Sciatic nerve (tissue), 2 donors: ENCODE measurements at regions not wholly inside any gene's neighbourhood (a gene's known extent, or its start where the extent isn't known, plus 50 kb on each side); places are given as distances from the start of the nearest gene placed in this dataset.
A peak's percentile ranks its signal among the peaks of the same experiment; 100 is the strongest.
"Not testable (repeated sequence)": the region's sequence is repeated elsewhere in the genome, so short reads cannot be mapped to it uniquely, and the experiment has no call there.

Experiments used
- ATAC-seq: fragments of 200-7000 bp; cut with Tn5 transposase; one replicate; pipeline ENCODE4 v1.9.1; 2020; ENCODE audit warnings: mild to moderate bottlenecking, moderate library complexity
- DNase-seq: peaks from one replicate; pipeline ENCODE4 v3.0.0-alpha.2; 2020; ENCODE audit warnings: low spot score
- intact Hi-C: fragments of 100-400 bp; cut with DNase I; formaldehyde crosslinking; loops from one replicate; pipeline ENCODE4 v1.14.2; 2022
- donor health status: DM: no; HTN: no; CAD: no.
- donor health status: DM: no; HTN: no; CAD: no.

DNA sequence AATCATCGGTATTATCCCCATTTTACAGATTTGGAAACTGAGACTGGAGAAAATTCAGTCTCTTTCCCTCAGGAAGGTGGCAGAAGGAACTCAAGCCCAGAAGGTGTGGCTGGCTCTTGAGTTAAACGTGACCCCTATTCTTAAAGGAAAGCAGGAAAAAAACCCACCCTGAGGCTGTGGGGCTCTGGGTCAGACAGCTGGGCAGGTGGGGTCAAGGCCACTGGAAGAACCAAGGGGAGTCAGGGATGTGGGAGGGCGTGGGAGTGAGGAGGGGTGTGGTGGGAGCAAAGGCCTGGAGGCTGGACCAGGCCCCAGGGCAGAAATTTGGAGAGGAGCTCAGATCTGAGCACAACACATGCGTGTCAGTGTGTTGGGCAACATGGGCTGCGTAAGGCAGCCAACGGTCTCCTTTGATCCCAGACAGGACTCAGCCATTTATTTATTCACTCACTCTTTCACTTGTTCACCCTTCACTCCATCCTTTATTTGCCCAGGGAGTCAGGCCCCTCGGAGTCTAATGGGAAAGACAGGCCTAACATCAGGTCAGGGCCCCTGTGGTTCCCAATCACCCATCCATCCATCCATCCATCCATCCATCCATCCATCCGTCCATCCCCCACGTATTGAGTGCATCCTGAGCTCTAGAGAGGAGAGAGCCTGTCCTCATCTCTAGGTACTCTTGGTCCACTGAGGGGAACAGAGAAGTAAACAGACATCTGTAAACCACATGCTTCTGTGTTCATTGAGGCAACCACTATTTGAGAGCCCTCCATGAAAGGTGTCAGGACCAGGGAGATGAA, 165.0 kb downstream of the VEGFA start:
- no peak for ATAC-seq
- peak; percentile 38 for DNase-seq

DNA sequence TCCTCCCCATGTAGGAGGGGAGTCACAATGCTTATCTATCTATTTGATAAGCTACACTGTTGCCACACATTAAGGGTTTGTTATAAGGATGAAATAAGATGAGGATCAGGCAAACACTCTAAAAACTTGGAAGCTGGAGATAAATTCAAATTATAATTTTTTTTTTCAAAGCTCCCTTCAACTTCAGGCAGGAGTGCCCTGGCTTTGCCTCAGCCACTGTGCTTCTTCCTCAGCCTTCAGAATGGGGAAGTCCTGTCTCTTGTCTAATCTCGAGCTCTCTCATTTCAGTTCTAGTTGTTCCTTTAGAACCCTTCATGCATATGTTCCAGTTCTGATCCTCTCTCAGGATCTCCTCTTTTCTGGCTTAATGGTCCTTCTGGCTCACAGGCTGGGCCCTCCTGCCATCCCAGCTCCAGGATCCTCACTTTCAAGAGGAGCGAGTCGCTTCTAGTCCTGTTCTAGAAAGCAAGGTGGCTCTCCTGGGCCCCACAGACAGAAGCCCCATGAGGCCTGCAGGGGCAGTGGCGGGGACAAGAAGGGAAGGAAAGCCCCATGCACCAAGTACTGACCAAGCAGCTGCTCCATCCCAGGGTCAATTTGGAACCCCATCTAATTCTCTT, 164.3 kb downstream of the VEGFA start:
- DNase-seq (no peak), ATAC-seq (no peak)
- intact Hi-C loops, result no loop called here

More for the DNA sequence above, 165.0 kb downstream of the VEGFA start:
- intact Hi-C loops, result no loop called here

DNA sequence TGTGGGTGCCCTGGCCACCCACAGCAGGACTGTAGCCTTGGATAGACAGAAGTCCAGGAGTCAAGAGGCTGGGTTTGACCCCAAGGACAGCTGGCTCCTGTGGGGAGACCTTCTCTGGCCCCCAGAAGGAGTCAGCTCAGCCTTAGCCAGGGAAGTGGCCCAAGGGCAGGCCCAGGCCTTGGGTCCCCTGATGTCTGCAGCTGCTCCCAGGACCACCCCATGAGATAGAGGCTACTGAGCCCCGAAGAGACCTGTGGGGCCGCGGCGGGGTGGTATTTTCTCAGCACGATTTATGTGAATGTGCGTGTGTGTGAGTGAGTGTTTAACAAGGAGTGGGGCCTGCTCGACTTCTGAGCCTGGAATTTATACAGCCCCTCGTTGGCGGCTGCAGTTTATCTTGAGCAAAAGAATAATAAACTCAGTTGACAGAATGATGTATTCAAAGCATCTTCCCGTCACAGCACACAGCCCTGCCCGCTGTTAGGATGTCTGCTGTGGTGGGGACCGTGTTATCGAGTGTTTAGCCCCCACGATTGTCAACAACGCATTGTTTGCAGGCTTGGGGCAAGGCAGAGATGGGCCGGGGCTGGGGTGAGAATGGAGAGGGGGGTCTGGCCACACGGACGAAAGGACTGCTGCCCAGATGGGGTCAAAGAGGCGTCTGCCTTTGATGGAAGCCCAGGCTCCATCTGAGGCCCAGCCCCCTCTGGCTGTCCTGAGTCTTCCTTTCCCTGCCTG, 163.3 kb downstream of the VEGFA start:
- peak; percentile 11 for ATAC-seq
- DNase-seq, result peak; percentile 39
- intact Hi-C loops, result no loop called here

DNA sequence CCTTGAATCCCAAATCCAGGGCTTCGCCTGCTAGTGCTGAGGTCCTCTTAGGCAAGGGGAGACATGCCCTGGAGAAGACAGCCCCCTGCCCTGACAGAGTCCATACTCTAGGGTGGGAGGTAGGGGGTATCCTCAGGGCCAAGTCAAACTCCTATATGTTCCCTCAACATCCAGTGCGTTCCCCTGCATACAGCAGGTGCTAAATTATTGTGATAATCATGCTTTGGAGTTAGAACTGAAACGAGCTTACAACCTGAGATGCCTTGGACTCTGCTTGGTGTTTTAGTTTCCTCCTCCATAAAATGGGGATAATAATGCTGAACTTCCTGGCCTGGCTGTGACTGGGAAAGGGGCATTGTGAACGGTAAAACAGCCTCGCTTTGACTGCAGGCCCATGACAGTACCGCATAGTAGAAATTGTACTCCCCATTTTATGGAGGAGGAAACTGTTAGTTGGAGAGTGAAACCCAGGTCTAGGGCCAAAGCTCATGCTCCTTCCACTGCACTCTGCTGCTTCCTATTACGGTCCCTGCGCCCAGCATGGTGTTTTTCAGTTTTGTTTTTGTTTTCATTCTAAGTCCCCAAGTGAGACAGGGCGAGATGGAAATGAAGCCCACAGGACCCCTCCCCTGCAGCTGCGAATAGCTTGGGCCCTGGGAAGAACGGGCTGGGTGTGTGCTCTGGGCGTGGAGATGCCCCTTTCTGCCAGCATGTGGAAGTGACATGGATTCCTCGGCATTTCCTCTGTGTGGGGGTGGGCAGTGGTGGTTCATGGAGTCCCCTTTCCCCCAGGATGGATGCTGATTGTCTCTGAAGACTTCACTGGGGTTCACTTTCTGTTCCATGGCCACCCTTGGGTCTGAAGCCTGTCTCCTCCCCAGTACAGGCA, 162.5 kb downstream of the VEGFA start:
- intact Hi-C loops, result no loop called here
- peak; percentile 42 for DNase-seq
- ATAC-seq, result no peak

DNA sequence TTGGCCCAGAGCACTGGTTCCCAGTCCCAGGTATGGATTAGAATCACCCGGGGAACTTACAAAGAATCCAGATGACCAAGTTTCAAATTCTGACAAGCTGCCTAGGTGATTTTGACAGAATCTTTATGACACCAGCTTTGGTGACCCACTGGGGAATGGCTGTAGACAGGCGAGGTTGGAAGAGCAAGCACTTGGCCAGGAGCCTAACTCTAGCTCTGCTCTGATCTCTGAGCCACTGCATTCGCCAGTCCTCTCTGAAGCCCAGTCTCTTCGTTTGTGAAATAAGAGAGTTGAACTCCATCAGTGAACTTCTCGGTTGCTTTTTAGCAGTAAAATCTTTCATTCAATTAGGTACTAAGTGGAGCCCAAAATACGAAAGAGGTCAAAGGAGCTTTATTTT, 161.2 kb downstream of the VEGFA start:
- DNase-seq, result no peak
- intact Hi-C loops, result no loop called here

DNA sequence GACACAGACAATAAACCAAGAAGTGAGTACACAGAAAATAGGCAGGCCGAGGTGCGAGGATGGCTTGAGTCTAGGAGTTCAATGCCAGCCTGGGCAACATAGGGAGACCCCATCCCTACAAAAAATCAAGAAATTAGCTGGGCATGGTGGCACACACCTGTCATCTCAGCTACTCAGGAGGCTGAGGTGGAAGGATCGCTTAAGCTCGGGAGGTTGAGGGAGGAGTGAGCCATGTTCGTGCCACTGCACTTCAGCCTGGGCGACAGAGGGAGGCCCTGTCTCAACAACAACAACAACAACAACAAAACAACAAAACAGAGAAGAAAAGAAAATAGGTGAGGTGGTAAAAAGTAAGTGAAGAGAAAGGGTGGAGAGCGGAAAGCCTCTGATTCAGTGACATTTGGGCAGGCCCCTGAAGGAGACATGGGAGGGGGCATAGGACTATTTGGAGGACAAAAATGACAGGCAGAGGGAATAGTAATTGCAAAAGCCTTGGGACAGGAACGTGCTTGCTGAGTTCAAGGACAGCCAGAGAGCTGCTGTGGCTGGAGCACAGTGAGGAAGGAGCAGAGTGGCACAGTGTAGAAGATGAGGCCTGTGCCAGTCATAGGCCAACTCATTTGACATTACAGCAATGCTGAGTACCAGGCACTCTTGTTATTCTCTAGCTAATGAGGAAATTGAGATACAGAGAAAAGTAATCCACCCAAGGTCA, 160.6 kb downstream of the VEGFA start:
- no peak for DNase-seq
- intact Hi-C loops, result no loop called here
- no peak for ATAC-seq

More for the DNA sequence above, 161.2 kb downstream of the VEGFA start:
- no peak for ATAC-seq

DNA sequence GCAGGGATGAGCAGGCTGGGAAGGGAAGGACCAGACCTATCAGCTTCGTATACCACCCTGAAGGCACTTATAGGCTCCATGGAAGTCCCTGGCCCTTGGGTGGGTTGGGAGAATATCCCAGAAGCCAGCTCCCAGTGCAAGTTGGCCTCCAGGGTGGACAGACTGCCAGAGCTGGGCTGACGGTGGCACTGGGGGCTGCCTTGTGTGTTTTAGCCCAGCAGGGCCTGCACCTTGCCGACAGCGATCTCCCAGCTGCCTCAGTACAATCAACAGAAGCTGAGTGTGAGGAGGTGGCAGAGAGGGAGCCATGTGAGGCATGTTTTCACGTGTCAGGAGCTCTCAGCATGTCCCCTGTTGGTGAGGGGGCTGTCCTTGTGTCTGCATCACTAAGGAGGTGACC, 159.5 kb downstream of the VEGFA start:
- ATAC-seq, result no peak
- intact Hi-C loops, result no loop called here
- DNase-seq, result no peak

DNA sequence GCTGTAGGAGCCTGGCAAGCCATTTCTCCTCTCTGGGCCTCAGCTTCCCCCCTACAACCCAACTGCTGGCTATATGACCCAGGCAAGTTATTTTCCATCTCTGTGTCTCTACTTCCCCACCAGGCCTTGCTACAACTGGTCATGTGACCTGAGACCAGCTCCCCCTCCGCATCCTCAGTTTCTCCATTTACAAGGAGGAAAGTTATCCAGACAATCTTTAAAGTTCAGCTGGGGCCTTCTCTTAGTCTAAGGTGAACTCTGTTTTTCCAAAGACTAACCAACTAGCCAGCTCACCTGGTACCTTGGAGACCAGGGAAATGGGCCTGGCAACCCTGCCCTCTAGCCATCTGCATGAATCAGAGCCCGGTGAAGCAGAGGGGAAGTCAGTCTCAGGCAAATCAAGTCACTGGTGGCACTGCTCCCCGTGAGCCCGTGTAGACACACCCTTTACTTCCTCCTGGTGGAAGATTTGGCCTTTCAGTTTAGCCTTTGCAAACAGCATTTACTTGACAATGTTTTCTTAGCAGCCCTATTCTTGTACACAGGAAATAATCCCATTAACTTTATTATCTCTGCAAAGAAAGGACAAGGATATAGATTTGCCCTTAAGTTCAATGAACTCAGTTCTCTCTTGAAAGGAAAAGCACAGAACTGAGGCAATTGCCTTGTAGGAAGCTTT, 157.7 kb downstream of the VEGFA start:
- intact Hi-C loops, result no loop called here
- DNase-seq (no peak), ATAC-seq (no peak)

DNA sequence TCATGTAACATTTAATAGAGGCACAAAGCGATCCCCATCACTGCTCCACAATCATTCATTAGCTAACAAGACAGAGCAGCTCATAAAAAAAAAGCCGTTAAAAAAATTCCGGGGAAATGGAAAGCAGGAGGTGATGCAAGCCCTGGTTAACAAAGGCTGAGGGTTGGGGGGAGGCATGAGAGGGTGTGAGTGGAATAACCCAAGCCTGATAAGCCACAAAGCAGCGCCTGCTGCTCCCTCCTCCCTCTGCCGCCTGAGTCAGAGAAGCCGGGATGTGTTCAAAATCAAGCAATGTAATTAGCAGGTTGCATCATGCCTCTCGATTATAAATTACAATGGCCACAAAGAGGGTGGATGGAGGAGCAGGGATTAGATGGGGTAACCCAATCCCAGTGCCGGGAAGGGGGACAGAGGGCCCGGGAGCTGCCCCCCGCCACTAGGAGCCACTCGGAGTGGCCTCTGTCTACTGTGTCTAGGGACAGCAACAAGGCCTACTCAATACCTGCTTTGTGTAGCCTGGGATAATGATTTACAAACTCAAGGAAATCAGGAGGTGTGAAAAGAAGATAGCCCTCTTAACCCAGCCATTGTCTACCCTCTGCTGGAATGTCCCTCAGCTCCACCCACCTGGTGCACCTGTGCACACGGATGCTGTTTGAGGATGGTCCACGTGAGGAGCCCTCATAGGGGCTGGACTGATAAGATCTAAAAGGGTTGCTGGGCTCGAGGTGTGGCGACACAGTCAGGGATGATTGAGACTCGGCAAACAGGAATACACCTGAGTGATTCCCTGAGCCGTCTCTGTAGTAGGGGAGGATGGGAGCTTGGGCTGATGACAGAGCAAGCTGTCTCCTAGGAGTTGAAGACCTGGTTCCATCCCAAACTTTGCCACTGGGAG, 156.9 kb downstream of the VEGFA start:
- intact Hi-C loops, result no loop called here
- ATAC-seq (no peak), DNase-seq (no peak)

DNA sequence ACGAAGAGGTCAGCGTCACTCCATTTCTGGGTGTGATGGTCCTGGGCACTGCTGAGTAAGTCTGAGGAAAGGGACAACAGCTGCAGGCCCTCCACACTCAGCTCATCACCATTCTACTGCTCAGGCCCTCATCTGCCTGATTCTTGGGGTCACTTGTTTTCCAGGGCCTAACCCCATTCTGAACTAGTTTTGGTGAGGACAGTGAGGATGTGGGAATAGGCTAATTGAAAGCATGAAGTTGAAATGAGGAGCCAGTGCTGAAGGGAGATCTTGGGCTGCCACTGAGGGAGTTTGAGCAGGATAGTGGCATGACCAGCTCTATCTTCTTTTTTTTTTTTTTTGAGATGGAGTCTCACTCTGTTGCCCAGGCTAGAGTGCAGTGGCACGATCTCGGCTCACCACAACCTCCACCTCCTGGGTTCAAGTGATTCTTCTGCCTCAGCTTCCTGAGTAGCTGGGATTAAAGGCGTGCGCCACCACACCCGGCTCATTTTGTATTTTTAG, 155.7 kb downstream of the VEGFA start:
- intact Hi-C loops, DNase-seq, ATAC-seq: not testable (repeated sequence)

DNA sequence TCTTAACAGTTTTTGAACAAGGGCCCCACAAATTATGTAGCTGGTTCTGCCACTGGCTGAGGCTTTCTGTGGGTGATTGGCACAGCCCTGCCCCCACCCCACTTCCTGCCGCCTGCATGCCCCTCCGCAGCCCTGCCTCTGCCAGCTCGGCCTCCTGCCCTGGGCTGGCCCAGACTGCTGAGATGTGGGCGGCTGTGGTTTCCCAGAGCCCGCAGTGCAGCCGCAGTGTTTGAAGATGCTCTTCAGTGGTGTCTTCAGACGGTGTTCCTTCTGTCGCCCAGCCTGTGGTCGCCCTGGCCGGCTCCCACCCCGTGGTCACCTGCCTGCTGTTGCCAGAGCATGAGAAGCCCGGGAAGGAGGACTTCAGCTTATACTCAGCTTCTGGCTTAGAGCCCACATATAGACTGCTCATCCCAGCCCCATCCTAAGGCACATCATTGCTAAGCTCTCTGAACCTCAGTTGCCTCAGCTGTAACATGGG, 154.3 kb downstream of the VEGFA start:
- DNase-seq (no peak), ATAC-seq (peak; percentile 55)
- intact Hi-C loops, result no loop called here

DNA sequence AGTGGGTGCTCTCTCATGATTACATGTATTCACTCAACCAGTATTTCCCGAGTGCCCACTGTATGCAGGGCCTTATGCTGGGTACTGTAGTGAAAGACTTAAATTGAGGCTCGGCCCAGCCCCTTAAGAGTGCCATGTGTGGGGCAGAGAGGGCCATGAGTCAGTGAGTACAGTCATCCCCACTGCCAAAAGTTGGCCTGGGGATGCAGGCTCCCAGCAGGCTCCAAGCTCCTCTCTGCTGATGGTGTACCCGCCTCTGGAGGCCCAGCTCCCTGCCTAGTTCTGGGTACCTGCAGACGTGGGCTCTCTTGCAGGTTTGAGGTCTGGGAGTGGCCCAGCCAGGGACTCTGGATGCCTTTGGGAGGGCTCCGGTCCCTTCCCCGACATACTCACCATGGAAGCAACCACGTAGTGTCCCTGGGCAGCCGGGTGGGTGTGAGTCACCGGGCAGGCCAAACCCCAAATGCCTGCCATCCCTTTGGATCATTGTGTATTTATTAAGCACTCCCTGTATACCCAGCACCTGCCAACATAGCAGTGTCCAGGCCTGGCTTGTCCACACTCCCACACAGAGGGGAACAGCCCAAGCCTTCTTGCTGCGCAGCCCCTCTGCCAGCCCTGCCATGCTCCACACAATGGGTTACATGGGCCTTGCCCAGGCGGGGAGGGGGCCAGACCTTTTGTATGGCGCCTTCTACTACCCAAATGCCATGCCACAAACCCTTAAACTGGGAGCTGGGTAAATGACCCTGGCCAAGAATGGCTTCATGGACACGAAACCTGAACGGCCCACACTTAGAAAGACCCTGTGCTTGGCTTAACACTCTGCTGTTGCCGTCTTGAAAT, 153.6 kb downstream of the VEGFA start:
- no peak for ATAC-seq
- intact Hi-C loops, result no loop called here
- no peak for DNase-seq

DNA sequence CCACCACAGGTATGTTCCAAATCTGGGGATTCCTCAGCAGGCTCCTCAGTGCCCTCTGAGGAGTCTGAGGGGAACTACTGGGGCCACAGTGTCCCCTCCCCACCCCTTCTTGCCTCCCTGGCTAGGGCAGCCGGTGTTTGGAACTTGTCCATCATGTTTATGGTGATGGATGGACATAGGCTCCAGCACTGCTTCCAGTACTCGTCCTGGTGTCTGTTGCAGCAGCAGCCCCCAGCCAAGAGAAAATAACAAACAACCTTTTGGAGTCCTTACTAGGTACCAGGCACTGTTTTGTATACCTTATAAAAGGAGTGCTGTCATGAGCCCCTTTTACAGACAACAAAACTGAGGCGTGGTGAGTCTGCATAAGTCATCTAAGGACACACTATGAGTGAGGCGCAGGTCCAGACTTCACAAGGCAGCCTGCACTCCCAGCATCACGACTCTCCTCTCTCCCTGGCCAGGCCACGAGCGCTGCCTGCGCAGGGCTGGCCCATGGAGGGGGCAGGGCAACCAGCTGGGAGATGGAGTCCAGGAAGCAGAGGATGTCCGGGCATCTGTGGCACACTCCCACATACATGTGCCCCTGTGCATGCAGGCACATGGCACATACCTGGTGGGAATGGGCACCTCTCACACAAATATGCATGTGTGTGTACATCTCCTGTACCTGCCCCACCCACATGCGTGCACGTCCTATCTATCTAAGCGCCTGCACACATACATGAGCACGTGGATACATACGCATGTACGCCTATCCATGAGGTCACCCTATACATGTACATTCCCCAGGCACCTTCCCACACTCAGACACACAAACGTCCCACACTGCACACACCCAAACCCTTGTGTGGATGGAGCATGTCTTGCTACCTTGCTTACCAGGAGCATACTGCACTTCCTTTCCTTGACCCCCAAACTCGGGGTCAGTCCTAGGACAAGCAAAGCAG, 152.7 kb downstream of the VEGFA start:
- no peak for ATAC-seq
- no peak for DNase-seq

DNA sequence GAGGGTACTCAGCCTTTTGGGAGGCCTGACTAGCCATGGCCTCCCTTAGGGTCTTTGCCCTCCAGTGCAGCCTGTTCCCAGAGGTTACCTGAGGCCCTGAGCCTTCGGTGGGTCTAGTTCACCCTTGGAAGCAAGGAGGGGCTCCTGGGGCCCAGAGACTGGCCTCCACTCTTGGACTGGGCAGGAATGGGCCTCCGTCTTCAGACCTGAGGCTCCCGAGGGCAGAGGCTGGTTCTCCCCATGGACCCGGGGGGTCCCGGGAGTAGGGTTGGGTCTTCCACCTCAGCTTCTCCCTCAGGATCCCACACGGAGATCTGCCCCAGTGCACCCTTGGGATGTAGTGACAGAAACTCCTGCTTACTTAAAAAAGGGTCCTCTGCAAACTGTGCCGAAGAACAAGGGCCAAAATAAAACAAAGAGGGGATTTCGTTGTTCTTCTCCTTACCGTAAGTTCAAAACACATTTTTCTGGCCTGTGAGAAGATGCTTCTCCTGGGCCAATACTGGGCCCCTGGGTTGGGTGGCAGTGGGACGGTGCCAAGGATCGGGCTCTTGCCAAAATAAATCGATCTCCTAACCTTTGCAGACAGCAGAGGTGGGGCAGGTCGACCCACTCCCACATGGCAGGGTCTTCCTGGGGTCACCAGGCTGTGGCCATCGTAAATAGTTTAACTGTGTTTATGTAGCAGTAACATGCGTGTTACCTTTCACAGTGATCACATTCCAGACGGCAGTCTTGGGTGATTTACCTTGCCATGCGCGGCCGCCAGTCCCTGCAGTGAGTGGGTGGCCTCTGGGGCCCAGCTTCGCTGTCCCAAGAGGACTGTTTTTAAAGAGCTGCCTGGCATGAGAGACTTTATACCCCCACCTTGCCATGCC, 151.8 kb downstream of the VEGFA start:
- ATAC-seq (no peak), DNase-seq (no peak)
- intact Hi-C loops, result no loop called here

More for the DNA sequence above, 152.7 kb downstream of the VEGFA start:
- intact Hi-C loops, result no loop called here
